HepG2 (cell line): ENCODE measurements at regions not wholly inside any gene's neighbourhood (a gene's known extent, or its start where the extent isn't known, plus 50 kb on each side); places are given as distances from the start of the nearest gene placed in this dataset.

Experiments
- ATAC-seq: fragments of 200-7000 bp; cut with Tn5 transposase; 3 replicates; pipeline ENCODE4 v1.9.1; 2020; ENCODE audit warnings: mild to moderate bottlenecking, moderate library complexity
- BruUV-seq: library from RNA; stranded (reverse); fragments of 400-500 nt; replicated peaks from 2 replicates; lab custom pipeline; 2021; lab: Mats Ljungman, UMichigan
- CTCF ChIA-PET: fragments of 300-600 bp; formaldehyde crosslinking; extraction: SDS; loops from one replicate; lab custom pipeline; 2021; ENCODE audit warnings: low total read pairs, inconsistent platforms, low intra/inter-chr PET ratio; lab: Yijun Ruan, JAX
- POLR2A ChIA-PET: fragments of 350-600 bp; sonication (Branson Sonifier 250); formaldehyde crosslinking; loops from one replicate; lab custom pipeline; 2020; ENCODE audit warnings: antibody characterized with exemption, inconsistent platforms; lab: Yijun Ruan, JAX
- DNase-seq: peaks from one replicate; pipeline ENCODE4 v3.0.0-alpha.2; 2015; ENCODE audit warnings: low spot score
- FAIRE-seq: peaks from 3 replicates; lab custom pipeline; 2011; peaks lifted over from hg19 to GRCh38; lab: Jason Lieb, UNC
- H2AFZ ChIP-seq: one replicate; pipeline ENCODE4 v1.6.1; 2011; ENCODE audit warnings: low read length, inconsistent platforms
- H3K27ac ChIP-seq: fragments of 300-600 bp; 3 replicates; pipeline ENCODE4 v1.8.0; 2011; ENCODE audit warnings: mixed run types, mild to moderate bottlenecking, mixed read lengths, low read length, inconsistent platforms; ENCODE audit not compliant: insufficient read depth; ENCODE audit errors: extremely low read length
- H3K27me3 ChIP-seq, 2 experiments: fragments of 200-600 bp in 1 of 2; 2 replicates in 1 of 2; 3 replicates in 1 of 2; pipeline versions ENCODE4 v1.6.0 to v1.8.0; 2011; ENCODE audit warnings: low read length in 2 of 2, mild to moderate bottlenecking in 2 of 2, moderate library complexity in 2 of 2, inconsistent platforms in 1 of 2; ENCODE audit not compliant: insufficient read depth in 2 of 2, control insufficient read depth in 1 of 2
- H3K36me3 ChIP-seq, 2 experiments: fragments of 200-600 bp in 1 of 2; replicated peaks in 1 of 2; 2 replicates in 1 of 2; 3 replicates in 1 of 2; pipeline versions ENCODE4 v1.5.1 to v1.8.0; 2011; ENCODE audit warnings: low read length in 2 of 2, inconsistent platforms in 1 of 2; ENCODE audit not compliant: insufficient read depth in 2 of 2, control insufficient read depth in 1 of 2
- H3K4me1 ChIP-seq: 2 replicates; pipeline ENCODE4 v1.5.1; 2012; ENCODE audit warnings: low read length, inconsistent platforms; ENCODE audit not compliant: insufficient read depth
- H3K4me2 ChIP-seq: 2 replicates; pipeline ENCODE4 v1.6.0; 2011; ENCODE audit warnings: low read depth, low read length, inconsistent platforms
- H3K4me3 ChIP-seq, 3 experiments: fragments of 200-600 bp in 1 of 3; sonication (generic), shearing (Covaris generic) in 1 of 3; replicated peaks in 1 of 3; 2 replicates each; pipeline ENCODE4 v1.5.1; 2011 to 2016; ENCODE audit warnings: low read length in 3 of 3, inconsistent platforms in 2 of 3, low read depth in 2 of 3, mild to moderate bottlenecking in 2 of 3, control low read depth in 1 of 3, mixed read lengths in 1 of 3; ENCODE audit not compliant: insufficient read depth in 1 of 3
- H3K79me2 ChIP-seq: one replicate; pipeline ENCODE4 v1.6.1; 2011; ENCODE audit warnings: low read length, inconsistent platforms; ENCODE audit not compliant: insufficient read depth
- H3K9ac ChIP-seq: 2 replicates; pipeline ENCODE4 v1.6.0; 2011; ENCODE audit warnings: mild to moderate bottlenecking, low read depth, low read length, inconsistent platforms; ENCODE audit not compliant: insufficient read depth
- H3K9me3 ChIP-seq: 2 replicates; pipeline ENCODE4 v1.5.1; 2012; ENCODE audit warnings: mild to moderate bottlenecking, low read length
- H4K20me1 ChIP-seq: 2 replicates; pipeline ENCODE4 v1.6.0; 2011; ENCODE audit warnings: inconsistent platforms, mild to moderate bottlenecking, low read length, moderate library complexity; ENCODE audit not compliant: insufficient read depth
- CCAR2 ChIP-seq: fragments of 200-400 bp; formaldehyde crosslinking; optimal IDR thresholded peaks from 2 replicates; pipeline ENCODE3; 2018; ENCODE audit warnings: low read depth, mild to moderate bottlenecking, low read length, moderate library complexity
- FOXM1 ChIP-seq: sonication (generic); formaldehyde crosslinking; IDR thresholded peaks from 2 replicates; pipeline ENCODE4 v1.5.0; 2020; ENCODE audit warnings: missing genetic modification reagents
- HOMEZ ChIP-seq: IDR thresholded peaks from 2 replicates; pipeline ENCODE4 v1.6.1; 2016; ENCODE audit warnings: low read depth
- HOXA3 ChIP-seq: sonication (generic); formaldehyde crosslinking; IDR thresholded peaks from 2 replicates; pipeline ENCODE4 v1.5.0; 2020; ENCODE audit warnings: missing genetic modification reagents
- LCORL ChIP-seq, 2 experiments: fragments of 450-650 bp in 1 of 2; sonication (generic) in 1 of 2; formaldehyde crosslinking in 1 of 2; IDR thresholded peaks; 2 replicates each; pipeline versions ENCODE4 v1.5.0 to v1.6.1; 2017 to 2020; ENCODE audit warnings: antibody characterized with exemption in 1 of 2, missing genetic modification reagents in 1 of 2
- MAX ChIP-seq: IDR thresholded peaks from 2 replicates; pipeline ENCODE4 v1.6.1; 2012; ENCODE audit warnings: inconsistent platforms
- SMARCE1 ChIP-seq: fragments of 450-650 bp; IDR thresholded peaks from 2 replicates; pipeline ENCODE4 v1.6.1; 2017; ENCODE audit warnings: borderline replicate concordance
- TCF7 ChIP-seq: sonication (generic); IDR thresholded peaks from 2 replicates; pipeline ENCODE4 v1.6.1; 2016; ENCODE audit warnings: antibody characterized with exemption, low read depth
- ZNF546 ChIP-seq: sonication (generic); formaldehyde crosslinking; conservative IDR thresholded peaks from 2 replicates; pipeline ENCODE4 v1.8.1; 2023; ENCODE audit warnings: mild to moderate bottlenecking, missing genetic modification reagents
- ZNF614 ChIP-seq: IDR thresholded peaks from 2 replicates; pipeline ENCODE4 v1.6.1; 2018; ENCODE audit warnings: missing biosample characterization, missing genetic modification reagents, inconsistent platforms, borderline replicate concordance
- ZNF660 ChIP-seq: sonication (generic); formaldehyde crosslinking; IDR thresholded peaks from 2 replicates; pipeline ENCODE4 v1.5.1; 2020; ENCODE audit warnings: mild to moderate bottlenecking, low read depth, missing genetic modification reagents, borderline replicate concordance
- ZNF781 ChIP-seq: sonication (generic); formaldehyde crosslinking; IDR thresholded peaks from 2 replicates; pipeline ENCODE4 v1.5.1; 2020; ENCODE audit warnings: borderline replicate concordance, mild to moderate bottlenecking, missing genetic modification reagents; ENCODE audit errors: not compliant biosample characterization
- WGBS: methylation state at CpG from one replicate; pipeline ENCODE4 v1.1.6; 2017; ENCODE audit warnings: low lambda C conversion rate; 5-methylcytosine and 5-hydroxymethylcytosine counted together
- in situ Hi-C: cut with HindIII; loops from 2 replicates; pipeline ENCODE4 v1.10.0; 2017; ENCODE audit warnings: low pct_unique_long_range_greater_than_20kb; ENCODE audit not compliant: extremely low pct_ligation_motif_present
- intact Hi-C: fragments of 100-400 bp; cut with micrococcal nuclease; formaldehyde crosslinking; loops from one replicate; pipeline ENCODE4 v1.10.0; 2022; ENCODE audit not compliant: unreplicated experiment

GRCh38 chr7:66537380-66537779, 91.3 kb upstream of the KCTD7 start:
- TF ChIP-seq FOXM1 (CRISPR knock-in tag) (no peak), LCORL (IDR thresholded peaks at IDR 0.05) (no peak), LCORL (CRISPR knock-in tag; IDR thresholded peaks at IDR 0.05) (no peak), HOMEZ (CRISPR knock-in tag) (no peak), SMARCE1 (no peak), ZNF660 (CRISPR knock-in tag) (no peak), MAX (no peak), CCAR2 (no peak), HOXA3 (CRISPR knock-in tag) (no peak), ZNF614 (no peak), ZNF546 (no peak), TCF7 (no peak), ZNF781 (CRISPR knock-in tag) (no peak)
- in situ Hi-C loops (no loop called here), intact Hi-C loops (loop anchor here (5.0 kb wide), 1 partner anchor 395 kb away; no protein-coding TSS in a partner anchor)
- H3K4me3 ChIP-seq: no peak overlapping the region
- no TSS peak for BruUV-seq
- ATAC-seq: no peak
- peaks cover 0 to 6% of the 10 kb centered on the region in 2 experiments; a peak in 2 of 5 replicates for H3K36me3 ChIP-seq
- H3K9me3 ChIP-seq: no peaks in the 10 kb centered on the region
- peaks cover 67% of the 10 kb centered on the region for H3K4me1 ChIP-seq
- no peaks in the 10 kb centered on the region for H3K27me3 ChIP-seq
- FAIRE-seq: no peak
- H2AFZ ChIP-seq: no peak overlapping the region
- WGBS: 74% methylated on average over 8 of the region's 10 CpGs
- no peak overlapping the region for H3K9ac ChIP-seq
- no peak for DNase-seq
- no peaks in the 10 kb centered on the region for H4K20me1 ChIP-seq
- ChIA-PET CTCF (no interaction called here), POLR2A (interaction anchor here (0.9 kb wide), 1 partner anchor 98 kb away, joined by 3 read pairs; no protein-coding TSS in a partner anchor)
- H3K4me2 ChIP-seq: no peak overlapping the region
- no peaks in the 10 kb centered on the region for H3K79me2 ChIP-seq
- peak overlapping the region; percentile 93 for H3K27ac ChIP-seq
